ENCODE measurements at regions not wholly inside any gene's neighbourhood (a gene's known extent, or its start where the extent isn't known, plus 50 kb on each side); places are given as distances from the start of the nearest gene placed in this dataset.

- TF ChIP-seq CTCF (IDR thresholded peaks at IDR 0.05; ENCODE audit: extremely low read depth in 1 of 2, insufficient read depth in 1 of 2, low read depth in 1 of 2, low read length in 2 of 2): no peak
- no peak for TF ChIP-seq MAX (IDR thresholded peaks at IDR 0.05; ENCODE audit: insufficient read depth, insufficient read length)
These were observed 52.0 kb upstream of the PDC start for GRCh38 chr1:186512698-186513457.
